ENCODE measurements at regions not wholly inside any gene's neighbourhood (a gene's known extent, or its start where the extent isn't known, plus 50 kb on each side); places are given as distances from the start of the nearest gene placed in this dataset.

DNA sequence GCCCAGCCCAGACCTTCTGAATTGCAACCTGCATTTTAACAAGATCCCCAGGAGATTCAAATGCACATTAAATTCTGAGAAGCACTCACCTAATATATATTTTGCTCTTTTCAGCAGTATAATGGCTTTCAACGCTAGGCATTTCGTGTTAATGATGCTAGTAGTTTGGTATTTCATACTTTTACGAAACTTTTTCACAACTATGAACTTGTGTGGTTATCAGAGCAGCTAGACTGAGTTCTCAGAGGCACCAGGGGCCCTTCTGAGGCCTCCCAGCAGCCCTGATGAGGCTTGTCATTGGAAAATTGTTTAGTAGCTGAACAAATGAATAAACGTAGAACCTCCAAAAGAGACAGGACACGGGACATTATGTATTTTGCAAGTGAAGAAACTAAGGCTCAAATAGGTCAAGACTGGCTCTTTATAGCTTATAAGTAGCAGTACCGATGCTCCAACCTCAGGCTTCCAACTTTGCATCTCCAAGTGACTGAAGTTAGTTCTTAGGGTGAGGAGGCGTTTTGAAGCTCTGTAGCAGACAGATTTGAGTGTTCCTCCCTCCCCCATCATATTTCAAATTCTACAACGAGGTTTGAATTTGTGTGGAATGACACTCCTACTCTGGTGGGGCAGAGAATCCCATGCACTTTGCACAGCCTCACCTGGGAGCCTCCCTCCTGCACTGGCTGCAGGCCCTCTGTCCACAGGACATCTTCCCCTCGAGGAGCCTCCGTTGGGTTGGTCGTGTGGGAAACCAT, 121.1 kb upstream of the SLC25A48 start:
- TF ChIP-seq, protein P1, sequence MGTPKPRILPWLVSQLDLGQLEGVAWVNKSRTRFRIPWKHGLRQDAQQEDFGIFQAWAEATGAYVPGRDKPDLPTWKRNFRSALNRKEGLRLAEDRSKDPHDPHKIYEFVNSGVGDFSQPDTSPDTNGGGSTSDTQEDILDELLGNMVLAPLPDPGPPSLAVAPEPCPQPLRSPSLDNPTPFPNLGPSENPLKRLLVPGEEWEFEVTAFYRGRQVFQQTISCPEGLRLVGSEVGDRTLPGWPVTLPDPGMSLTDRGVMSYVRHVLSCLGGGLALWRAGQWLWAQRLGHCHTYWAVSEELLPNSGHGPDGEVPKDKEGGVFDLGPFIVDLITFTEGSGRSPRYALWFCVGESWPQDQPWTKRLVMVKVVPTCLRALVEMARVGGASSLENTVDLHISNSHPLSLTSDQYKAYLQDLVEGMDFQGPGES (IDR thresholded peaks at IDR 0.05; ENCODE audit: low read depth, low read length), result no peak
- TF ChIP-seq, protein P2, sequence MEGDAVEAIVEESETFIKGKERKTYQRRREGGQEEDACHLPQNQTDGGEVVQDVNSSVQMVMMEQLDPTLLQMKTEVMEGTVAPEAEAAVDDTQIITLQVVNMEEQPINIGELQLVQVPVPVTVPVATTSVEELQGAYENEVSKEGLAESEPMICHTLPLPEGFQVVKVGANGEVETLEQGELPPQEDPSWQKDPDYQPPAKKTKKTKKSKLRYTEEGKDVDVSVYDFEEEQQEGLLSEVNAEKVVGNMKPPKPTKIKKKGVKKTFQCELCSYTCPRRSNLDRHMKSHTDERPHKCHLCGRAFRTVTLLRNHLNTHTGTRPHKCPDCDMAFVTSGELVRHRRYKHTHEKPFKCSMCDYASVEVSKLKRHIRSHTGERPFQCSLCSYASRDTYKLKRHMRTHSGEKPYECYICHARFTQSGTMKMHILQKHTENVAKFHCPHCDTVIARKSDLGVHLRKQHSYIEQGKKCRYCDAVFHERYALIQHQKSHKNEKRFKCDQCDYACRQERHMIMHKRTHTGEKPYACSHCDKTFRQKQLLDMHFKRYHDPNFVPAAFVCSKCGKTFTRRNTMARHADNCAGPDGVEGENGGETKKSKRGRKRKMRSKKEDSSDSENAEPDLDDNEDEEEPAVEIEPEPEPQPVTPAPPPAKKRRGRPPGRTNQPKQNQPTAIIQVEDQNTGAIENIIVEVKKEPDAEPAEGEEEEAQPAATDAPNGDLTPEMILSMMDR (IDR thresholded peaks at IDR 0.05), result no peak
- TF ChIP-seq YY1 (IDR thresholded peaks at IDR 0.05; ENCODE audit: low read depth) (no peak), EP300 (IDR thresholded peaks at IDR 0.05; ENCODE audit: borderline replicate concordance in 1 of 2, low read depth in 1 of 2, low read length in 1 of 2) (no peak)
